NCI-H1105 (cell line): ENCODE measurements at regions not wholly inside any gene's neighbourhood (a gene's known extent, or its start where the extent isn't known, plus 50 kb on each side); places are given as distances from the start of the nearest gene placed in this dataset.
"Not testable (repeated sequence)": the region's sequence is repeated elsewhere in the genome, so short reads cannot be mapped to it uniquely, and the experiment has no call there.

Experiments
- DNase-seq: peaks from one replicate; lab custom pipeline; 2025; lab: John Stamatoyannopoulos, UW

- peak; percentile 25 for DNase-seq
These were observed 891.6 kb upstream of the ZEB2 start for GRCh38 chr2:145411493-145411892.

GRCh38 chr2:145410086-145410485 lies 890.2 kb upstream of the ZEB2 start:
- DNase-seq: no peak

- no peak for DNase-seq
These were observed 889.1 kb upstream of the ZEB2 start for GRCh38 chr2:145408980-145409379.

DNA sequence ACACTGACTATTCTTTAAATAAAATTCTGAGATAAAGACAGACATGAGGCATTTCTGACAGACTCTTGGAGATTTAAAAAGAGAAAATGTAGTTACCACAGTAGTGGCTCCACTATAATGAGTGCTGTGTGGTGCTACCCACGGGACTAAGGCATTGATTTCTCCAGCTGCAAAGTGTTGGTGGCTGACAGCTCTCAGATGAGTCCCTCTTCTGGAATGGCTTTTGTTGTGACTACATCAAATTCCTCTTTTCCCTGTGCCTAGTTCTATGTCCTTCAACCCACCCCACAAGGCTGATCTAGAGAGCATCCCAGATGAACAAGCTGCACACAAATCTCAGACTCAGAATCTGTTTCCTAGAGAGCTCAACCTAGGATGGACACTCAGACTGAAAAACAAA lies 884.8 kb upstream of the ZEB2 start:
- no peak for DNase-seq

DNA sequence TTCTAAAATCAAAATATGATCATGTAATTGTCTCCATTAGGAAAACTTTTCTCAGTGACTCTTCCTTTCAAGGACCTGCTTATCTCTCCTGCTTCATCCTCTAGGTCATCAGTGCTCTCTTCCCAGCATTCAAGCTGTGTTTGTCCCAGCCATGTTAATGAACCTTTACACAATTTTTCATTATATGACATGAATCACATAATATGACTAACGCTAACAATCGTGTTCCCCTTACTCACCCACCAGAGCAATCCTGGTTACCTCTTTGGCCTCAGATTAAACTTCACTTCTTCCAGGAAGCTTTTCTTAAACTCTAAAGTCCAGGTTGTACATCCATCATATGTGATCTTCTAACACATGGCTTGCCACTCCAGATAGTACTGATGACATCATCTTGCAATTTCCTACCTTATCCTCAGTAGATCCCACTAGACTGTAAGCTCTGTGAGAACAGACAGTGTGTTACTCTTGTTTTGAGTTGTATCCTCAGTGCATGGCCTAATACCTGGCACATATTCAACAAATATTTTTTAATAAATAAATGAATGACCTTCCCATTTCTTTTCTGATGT lies 882.9 kb upstream of the ZEB2 start:
- no peak for DNase-seq

DNA sequence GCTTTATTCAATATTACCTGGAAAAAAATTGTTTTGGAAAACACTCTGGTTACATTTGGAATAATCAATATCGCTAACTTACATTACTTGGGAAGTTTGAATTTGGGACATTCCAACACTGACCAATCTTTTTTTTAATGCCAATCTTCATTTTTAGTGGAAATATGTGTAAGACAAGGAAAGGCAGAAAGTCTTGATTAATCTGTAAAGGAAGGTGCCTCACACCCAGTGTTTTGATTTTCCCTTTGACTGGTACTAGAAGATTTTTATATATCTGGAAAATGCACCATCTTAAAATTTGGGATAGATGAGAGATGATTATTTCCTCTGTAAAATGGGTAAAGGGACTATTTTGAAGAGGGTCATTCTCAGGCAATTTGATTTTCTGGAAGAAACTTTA lies 879.2 kb upstream of the ZEB2 start:
- DNase-seq: no peak

- DNase-seq: no peak
These were observed 874.3 kb upstream of the ZEB2 start for GRCh38 chr2:145394181-145394580.

DNA sequence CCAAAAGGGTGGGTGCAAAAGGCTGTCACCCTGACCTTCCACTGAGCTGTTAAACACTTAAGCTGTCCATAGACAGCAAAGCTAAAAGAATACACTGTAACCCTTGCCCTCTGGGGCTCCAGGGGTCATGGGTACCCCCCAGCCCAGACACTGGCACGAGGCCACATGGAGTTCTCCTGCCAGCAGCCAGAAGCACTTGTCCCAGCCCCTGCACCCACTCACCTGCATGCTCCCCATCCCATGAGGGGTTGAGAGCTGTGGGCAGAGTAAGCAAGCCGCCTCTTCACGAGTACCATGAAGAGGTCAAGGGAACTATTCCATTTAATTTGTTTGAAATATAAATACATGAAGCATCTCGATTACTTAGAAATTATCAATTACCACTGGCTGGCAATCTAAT lies 867.1 kb upstream of the ZEB2 start:
- no peak for DNase-seq

GRCh38 chr2:145383961-145384360 lies 864.0 kb upstream of the ZEB2 start:
- DNase-seq: no peak

DNA sequence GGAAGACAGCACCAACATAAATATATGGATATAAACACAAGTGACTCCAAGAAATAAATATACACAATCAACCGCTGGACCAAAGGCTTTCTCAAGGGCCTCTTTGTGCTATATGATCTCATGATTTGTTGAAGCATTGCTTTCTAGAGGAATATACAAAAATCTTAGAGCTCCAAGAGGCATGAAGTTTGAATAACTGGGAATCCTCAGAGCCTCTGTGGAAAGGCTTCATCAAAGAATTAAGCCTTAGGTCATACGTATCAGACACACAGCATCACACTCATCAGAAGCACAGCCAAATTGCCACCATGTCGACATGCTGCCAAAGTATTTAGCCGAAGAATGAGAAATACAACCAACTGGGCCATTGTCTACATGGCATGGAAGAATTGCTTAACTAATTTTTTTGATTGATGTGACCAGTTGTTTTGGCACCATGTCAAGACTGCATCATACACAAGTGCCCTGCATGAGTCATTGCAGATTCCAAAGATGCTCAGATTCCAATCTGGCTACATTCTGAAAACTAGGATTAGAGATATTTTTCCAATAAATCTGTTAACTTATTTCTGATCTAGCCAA lies 860.6 kb upstream of the ZEB2 start:
- no peak for DNase-seq

- no peak for DNase-seq
These were observed 860.0 kb upstream of the ZEB2 start for GRCh38 chr2:145379934-145380333.

- DNase-seq: no peak
These were observed 854.2 kb upstream of the ZEB2 start for GRCh38 chr2:145374165-145374564.

- not testable (repeated sequence) for DNase-seq
These were observed 847.4 kb upstream of the ZEB2 start for GRCh38 chr2:145367334-145367733.

DNA sequence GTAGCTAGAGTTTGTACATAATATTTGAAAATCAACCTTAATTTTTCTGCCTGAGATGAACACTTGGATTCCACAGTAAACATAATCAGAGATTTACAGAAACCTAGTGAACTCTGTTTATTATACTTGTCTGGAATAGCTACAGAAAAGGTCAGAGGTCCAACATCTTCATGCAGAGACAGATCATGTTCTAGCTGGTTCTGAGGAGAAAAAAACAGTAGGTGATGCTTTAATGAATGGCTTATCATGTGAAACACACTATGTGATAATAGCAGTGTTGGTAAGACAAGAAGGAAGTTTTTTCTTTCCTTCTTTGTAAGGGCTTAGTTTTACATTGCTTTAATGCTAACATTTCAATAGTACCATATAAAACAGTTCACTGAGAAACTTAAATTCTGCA lies 846.4 kb upstream of the ZEB2 start:
- DNase-seq: no peak

DNA sequence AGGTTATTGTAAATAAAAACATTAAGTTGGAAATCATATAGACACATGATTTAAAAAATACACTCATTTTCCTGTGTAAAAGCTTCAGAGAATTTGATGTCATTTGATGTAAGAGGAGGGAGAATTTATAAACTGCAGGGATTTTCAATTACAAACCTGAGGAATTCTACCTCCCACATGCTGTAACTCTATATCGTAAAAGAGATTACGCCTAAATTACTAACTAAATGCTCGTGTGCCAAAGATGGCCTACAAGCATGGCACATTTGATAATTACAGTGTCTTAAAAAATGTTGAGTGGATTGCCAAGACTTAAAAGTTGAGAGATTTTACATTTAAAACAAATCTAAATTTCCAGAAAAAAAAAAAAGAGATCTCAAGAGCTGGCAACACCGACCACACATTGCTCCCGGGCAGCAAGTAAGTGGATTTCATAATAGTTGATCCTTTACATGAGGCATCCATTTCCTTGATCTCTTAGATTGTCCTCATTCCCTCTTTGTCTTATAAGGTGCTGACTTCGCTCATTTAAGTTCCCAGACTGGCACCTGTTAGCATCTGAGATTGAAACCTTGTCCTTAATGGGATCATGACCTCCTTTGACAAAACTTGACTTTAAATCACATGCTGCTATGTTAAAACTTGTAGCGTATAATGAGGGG lies 840.3 kb upstream of the ZEB2 start:
- no peak for DNase-seq

- DNase-seq: no peak
These were observed 839.6 kb upstream of the ZEB2 start for GRCh38 chr2:145359561-145359960.

DNA sequence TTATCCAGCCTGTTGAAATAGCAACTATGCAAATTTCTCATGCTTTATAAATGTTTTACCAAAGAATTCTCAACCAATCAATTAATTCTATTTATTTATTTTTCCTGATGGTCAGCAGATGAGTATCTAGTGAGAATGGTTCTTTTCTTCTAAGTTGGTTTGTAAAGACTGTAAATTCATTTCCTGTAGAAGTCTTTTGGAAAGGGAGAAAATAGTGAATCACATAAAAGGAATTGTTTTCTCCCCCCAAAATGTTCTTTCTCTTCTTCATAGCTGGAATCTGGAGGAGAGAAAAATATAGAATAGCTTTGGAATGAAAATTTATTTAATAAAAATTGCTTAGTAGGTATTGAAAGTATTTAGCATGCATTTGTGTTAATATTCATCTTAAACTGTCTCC lies 836.1 kb upstream of the ZEB2 start:
- DNase-seq: no peak

DNA sequence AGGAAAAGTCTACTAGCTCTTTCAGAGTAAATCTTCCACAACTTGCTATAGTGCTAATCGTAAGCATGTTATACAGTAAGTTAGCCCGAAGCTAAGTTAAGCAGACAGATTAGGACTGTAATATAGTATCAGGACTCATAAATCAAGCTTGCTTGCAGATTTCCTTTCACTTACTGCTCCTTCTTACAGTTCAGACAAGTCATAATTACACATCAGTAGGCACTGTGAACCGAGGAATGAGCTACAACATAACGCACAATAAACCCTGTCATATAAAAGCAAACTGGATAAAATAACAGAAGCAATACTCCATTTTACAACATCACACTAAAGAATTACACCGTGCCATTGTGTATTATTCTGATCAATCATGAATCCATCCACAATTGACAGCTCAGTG lies 832.6 kb upstream of the ZEB2 start:
- no peak for DNase-seq

DNA sequence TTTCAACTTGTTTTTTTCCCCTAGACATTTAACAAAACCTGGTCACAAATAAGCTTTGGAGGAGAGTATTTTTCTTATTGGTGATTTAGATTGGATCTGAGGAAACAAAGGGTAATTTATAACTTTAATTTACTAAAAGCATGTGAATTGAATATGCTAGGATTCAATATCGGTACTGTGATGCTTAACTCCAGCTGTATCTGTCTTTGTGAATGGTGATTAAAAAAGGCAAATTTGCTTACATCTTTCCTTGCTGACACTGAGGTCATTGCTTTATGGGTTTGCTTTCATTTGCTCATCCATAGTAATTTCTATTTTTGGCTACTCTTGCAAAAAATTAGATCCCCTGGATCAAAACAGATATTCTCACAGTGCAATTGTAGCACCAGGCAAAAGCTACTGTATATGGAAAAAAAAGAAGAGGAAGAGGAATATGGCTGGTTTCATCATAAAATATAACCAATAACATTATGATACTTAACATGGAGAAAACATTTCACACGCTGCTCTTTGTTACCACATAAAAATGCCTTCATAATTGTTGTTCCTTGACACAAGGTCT lies 832.0 kb upstream of the ZEB2 start:
- no peak for DNase-seq

GRCh38 chr2:145350011-145350410 lies 830.1 kb upstream of the ZEB2 start:
- no peak for DNase-seq

DNA sequence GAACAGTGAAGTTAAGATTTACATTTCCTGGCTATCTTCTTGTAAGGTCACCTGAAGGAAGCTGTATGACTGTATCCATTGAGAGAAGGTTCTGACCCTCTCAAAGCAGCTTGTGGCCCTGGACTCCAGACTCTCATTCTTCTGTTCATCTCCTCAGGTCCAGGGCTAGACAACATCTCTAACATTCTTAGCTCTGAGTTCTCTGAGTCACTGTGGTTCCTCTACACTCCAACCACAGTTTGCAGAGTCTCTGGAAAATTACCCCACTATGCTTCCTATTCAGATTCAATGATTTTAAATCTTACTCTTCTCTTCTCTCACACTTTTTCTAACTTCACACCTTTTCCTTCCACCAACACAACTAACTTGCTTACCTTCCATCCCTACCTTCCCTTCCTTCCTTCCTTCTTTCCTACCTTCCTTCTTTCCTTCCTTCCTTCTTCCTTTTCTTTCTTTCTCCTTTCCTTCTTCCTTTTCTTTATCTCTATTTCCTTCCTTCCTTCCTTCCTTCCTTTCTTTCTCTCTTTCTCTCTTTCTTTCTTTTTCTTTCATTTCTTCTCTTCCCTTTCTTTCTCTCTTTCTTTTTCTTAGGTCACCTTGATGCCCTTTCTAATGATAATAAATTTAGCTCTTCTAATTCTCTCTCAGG lies 824.3 kb upstream of the ZEB2 start:
- DNase-seq: no peak

GRCh38 chr2:145343287-145343686 lies 823.4 kb upstream of the ZEB2 start:
- DNase-seq: no peak

GRCh38 chr2:145341536-145341935 lies 821.6 kb upstream of the ZEB2 start:
- no peak for DNase-seq
